GM18868 (cell line): ENCODE measurements at regions not wholly inside any gene's neighbourhood (a gene's known extent, or its start where the extent isn't known, plus 50 kb on each side); places are given as distances from the start of the nearest gene placed in this dataset.

Experiments
- ATAC-seq: cut with Tn5 transposase; IDR thresholded peaks from one replicate; pipeline ENCODE4 v1.9.1; 2021; ENCODE audit warnings: mild to moderate bottlenecking, moderate library complexity; ENCODE audit not compliant: unreplicated experiment

DNA sequence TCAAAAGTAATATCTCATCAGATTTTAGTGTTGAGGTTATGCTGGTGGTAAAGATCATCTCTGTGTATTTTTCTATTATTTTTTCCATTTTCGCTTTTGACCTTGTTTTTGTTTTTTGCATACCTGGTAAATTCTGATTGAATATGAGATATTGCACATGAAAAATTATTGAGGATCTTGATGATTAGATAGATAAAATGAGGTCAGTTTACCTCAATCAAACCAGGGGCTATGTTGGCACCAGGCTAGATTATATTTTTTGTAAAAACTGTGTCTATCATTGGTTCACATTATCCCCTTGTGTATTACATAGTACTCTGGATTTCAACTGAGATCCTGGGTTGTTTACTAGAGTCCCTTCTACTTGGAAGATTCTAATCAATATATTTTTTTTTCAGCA, 774.9 kb upstream of the ZNF608 start:
- no peak for ATAC-seq

DNA sequence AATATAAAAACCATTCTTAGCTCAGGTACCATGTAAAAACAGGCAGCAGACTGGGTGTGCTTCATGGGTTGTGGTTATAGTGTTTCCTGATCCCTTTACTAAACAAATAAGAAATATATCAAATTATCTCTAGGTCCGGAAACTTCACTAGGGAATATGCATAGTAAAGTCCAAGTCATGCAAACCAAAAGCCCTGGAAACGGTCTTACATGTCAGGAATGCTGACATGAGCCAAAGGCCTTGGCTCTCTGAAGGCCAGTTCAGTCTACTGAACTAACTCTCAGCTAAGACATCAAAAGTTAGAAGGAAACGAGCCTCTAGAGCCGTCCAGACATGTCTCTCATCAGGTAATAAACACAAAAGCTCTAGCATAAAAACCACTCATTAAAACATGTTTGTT, 778.9 kb upstream of the ZNF608 start:
- ATAC-seq = no peak

DNA sequence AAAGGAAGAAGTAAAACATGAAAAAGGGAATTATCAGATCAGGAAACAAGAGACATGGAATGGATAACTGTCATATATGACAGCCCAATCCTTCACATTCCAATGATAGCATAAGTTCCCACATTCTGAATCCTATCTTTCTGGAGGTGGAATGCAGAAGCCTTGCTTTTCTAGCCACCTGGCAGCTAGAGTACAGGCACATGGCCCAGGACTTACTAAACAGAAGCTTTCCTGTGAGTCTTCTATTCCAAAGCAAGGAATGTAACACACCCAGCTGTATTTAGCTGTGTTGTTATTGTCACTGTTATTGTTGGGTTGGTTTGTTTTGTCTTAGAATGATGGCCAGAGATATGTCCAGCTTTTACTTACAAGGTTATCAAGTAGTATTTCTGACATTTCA, 780.5 kb upstream of the ZNF608 start:
- ATAC-seq = no peak

DNA sequence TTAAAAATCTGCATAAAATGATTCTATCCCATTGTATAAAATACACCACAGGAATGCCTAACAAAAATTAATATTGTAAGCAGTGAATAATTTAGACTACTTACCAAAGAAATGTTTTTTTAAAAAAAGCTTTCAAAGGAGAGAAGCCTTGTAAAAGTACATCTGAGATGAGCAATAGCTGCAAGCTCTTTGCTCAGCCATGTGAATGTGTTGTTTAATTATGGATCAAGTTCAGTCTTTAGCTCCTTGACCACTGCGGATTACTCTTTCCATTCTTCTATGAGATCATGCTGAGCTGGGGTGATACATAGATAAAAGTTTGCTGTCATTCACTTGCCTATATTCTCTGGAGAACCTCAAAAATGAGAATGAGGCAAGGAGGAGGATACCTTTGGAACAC, 782.4 kb upstream of the ZNF608 start:
- ATAC-seq = no peak

DNA sequence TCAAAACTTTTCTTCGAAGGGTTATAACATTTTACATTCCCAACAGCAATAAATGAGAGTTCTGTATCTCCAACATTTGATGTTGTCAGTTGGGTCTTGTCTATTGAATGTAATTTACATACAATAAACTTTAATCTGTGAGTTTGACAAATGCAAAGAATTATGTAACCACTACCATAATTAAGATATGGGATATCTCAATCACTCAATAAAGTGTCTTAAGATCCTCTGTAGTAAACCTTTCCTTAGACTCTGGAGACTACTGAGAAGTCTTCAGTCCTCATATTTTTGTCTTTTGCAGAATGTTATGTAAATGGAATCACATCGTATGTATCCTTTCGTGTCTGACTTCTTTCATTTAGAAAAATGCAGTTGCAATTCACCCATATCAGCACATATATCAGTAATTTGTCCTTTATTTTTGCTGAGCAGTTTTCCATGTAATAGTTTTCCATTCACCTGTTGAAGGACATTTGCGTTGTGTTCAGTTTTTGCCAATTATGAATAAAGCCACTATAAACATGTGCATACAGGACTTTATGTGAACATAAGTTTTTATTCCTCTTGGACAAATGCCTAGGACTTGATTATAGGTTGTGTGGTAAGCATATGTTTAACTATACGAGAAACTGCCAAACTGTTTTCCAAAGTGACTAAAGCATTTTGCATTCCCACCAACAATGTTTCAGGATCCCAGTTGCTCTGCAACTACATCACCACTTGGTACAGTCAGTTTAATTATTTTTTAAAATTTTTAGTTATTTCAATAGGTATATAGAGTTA, 784.6 kb upstream of the ZNF608 start:
- no peak for ATAC-seq

DNA sequence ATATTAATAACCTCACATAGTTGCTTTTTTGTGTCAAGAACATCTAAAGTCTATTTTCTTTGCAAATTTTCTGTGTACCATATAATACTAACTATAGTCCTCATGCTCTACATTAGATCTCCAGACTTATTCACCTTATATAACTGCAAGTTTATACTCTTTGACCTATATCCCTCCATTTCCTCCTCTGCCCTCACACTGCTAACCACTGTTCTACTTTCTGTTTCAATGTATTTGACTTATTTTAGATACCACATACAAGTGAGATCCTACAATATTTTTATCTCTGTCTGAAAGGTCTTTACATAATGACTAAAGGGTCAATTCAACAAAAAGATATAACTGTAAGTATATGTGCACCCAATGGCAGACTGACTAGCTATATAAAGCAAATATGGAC, 789.7 kb upstream of the ZNF608 start:
- no peak for ATAC-seq

DNA sequence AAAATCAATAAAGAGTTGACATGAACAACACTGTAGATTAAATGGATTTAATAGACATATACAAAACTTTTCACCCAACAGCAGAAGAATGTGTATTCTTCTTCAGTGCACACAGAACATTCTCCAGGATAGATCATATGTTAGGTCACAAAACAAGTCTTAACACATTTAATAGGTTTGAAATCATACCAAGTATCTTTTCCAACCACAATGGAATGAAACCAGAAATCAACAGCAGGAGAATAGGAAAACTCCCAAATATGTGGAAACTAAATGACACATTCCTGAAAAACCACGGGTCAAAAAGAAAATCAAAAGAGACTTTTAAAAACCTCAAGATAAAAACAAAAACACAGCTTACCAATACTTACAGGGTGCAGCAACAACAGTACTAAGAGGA, 790.1 kb upstream of the ZNF608 start:
- ATAC-seq = no peak

DNA sequence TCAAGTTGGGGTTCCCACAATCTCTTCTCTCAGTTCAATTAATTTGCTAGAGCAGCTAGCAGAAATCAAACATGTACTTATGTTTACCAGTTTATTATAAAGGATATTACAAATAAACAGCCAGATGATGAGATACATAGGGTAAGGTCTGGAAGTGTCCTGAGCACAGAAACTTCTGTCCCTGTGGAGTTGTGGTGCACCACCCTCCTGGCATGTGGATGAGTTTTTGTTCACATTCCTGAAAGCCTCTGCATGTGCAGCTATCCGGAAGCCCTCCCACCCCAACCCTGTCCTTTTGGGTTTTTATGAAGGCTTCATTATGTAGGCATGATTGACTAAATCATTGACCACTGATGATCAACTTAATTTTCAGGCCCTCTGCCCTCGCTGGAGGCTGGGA, 791.2 kb upstream of the ZNF608 start:
- ATAC-seq = no peak

DNA sequence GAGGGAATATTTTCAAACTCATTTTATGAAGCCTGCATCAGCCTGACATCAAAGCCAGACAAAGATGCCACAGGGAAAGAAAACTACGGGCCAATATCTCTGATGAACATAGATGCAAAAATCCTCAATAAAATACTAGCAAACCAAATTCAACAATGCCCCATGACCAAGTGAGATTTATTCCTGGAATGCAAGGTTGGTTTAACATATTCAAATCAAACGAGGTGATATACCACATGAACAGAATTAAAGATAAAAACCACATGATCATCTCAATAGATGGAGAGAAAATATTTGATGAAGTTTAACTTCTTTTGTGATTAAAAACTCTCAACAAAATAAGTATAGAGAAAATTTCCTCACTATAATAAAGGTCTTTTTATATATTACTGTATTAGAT, 792.0 kb upstream of the ZNF608 start:
- no peak for ATAC-seq

DNA sequence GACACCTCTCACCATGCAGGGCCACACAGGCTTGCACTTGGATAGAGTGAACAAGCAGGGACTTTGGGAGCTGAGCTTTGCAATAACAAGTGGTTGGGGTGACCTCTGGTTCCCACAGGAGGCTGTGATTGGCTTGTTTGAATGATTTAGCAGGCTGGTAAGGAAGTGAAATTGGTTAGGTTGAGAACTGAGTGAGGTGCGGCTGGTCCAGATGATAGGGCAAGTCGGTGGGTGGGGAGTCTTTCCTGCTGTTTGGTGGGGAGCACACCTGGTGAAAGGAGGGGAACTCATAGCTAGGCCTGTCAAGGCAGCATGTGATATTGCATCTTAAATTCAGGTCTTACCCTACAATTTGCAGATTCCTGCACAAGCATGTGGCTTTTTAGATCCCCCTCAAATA, 794.6 kb upstream of the ZNF608 start:
- ATAC-seq = no peak

DNA sequence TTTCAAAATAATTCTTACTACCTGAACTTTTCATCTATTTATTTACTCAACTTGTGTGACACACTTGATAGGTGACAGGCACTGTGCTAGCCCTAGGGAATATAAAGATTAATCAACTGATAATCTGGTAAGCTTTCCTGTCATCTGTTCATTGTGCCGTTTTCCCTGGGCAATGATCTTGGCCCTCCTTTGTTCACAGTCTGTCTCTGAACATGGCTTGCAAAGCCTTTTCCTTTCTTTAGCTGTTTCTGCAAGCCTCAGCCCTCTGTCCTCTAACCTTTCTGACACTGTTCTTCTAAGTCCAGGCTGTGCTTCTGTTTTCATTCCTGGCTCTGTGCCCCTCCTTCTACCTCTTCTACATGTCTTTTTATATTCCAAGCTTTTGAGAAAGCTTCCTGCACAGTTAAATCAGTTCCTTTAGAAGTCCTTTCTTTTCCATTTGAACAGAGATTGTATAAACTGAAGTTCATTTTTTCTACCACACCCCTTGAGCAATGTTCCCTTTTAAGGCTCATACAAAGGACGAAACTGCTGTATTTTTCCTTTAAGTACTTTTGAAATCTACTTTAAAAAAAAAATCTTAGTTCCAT, 803.0 kb upstream of the ZNF608 start:
- no peak for ATAC-seq

DNA sequence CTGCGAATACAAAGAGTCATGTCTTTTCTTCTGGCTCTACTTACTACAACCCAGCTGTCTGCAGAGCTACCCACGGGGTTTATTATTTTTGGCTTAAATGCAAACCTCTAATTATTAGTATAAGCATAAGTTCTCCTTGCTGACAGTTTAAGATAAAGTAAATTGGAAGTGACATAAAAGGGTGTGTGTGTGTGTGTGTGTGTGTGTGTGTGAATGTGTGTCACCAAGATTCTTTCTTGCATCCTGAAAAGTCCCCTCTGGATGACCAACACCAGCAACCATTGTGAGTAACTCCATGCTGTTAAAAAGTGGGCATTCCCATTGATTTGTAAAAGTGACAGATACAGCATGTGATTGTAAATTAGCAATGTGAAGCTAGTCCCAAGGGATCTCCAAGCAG, 803.8 kb upstream of the ZNF608 start:
- no peak for ATAC-seq

DNA sequence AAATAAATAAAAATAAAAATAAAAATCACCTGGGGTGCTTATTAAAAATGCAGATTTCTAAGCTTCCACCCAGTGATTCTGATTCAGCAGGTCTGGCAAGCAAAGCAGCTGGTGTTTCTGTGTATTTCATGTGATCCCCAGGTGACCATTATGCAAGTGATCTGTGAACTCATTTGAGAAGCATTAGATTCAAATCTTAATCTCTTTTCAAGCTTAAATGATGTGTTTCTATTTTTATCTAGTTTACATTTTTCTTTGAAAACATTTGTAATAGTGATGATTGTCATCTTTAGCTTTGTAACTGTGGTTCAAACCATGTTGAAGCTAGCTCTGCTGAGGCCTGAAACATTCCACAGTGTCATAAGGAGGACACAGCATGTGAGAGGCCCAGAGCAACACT, 804.8 kb upstream of the ZNF608 start:
- no peak for ATAC-seq

DNA sequence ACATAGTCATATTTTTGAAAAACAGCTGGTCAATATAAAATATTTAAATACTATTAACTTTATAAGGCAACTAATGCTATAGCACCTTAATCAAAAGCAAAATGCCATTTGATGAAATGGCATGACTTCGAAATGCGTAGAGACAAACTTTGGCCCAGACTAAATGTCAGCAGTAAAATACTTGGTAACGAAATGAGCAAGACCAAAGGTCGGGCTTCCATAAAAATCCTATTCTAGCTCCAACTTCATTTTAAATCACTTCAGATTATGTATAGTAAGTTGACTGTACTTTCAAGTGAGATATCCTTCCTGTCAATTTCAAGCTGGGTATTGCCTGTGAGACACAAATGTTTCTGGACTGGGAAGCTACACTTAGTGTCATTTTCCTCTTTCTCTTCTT, 805.4 kb upstream of the ZNF608 start:
- ATAC-seq = no peak

DNA sequence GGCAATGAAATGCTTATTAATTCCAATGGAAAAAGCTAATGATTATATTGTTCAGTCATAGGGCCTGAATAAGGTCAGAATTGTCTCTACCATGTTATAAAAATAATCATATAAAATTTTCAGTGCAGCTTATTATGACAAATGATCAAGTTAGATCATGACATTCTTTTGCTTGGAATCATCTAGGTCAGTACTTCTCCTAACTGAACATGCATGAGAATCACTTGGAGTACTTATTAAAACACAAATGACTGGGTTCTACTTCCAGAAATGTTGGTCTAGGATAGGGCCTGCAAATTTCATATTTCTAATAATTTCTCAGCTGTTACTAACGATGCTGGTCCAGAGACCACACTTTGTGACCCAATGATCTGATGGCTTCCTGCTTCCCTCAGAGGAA, 806.0 kb upstream of the ZNF608 start:
- ATAC-seq = no peak

DNA sequence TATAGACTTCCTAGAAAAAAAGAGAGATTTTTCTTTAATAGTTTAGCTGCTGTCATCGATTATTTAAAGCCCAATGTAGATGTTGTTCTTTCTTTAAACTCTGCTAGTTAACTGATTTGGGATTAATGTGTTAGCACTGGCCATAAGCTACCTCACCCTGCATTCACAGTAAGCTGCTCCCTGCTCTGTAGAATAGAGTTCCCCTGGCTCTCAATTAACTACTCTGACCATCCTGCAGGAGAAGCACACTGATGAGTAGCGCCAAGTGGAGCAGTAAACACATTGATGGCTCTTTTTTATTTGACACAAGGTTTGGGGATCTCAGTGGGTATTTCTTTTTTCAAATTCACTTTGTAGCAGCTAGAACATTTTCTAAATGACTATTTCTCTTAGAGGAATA, 807.9 kb upstream of the ZNF608 start:
- ATAC-seq = no peak

DNA sequence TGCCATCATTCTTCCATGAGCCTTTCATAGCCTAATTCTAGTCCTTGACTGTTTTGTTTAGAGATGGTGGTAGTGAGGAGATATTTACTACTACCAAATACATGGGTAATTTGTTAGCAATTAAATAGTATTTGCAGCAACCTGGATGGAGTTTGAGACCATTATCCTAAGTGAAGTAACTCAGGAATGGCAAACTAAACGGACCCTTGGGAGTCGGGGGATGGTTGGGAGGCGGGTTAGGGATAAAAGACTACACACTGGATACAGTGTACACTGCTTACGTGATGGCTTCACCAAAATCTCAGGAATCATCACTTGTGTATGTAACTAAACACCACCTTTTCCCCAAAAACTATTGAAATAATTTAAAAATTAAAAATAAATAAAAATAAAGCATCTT, 809.2 kb upstream of the ZNF608 start:
- ATAC-seq = no peak

DNA sequence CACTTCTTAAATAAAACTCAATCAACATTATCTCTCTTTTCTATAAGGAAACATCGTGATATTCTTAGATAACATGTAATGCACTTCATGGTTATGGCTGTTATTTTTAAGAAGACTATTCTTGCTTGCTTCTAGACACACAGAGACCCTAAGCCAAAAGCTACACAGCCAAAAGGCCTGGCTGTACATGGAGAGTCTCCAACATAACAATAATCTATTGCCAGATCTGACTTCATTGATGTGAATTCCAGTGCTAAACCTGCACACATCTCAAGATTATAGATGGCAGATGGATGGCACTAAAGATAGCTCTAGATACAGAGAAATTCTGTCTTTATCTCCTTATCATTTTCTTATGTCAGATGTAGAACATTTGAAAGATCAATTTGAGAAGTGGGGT, 811.6 kb upstream of the ZNF608 start:
- ATAC-seq = no peak

DNA sequence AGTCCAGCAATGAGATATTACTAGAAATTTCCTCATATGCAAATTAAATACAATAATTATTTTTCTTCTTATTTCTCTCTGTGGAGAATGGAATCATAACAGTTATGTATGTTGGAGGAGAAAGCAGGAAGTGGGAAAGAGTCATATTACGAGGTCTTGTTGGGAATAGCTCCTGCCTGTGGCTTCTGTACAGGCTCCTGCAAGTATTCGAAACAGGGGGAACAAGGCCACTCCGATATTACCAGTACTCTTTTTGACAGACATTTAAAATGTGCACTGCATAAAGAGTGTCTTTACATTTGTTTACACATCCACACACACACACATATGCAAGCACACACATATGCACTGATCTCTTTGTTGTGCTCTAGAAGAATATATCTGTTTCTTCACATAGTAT, 812.0 kb upstream of the ZNF608 start:
- no peak for ATAC-seq

DNA sequence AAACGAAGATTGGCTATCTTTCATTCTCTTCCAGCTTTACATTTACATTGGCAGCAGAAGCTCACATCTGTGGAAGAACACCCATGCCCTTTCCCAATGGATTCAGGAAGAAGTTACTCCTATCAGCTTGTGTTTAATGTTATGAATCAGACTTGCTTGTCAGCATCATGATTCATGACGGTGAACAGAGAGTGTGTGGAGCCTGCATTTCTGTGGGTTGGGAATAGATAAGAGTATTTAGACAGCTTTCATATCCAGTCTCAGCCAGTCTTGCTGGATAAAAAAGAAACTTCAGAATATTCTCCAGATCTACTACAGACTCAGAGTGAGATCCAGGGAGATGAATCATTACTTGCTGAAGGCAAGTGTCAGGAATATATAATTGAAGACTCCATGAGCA, 812.9 kb upstream of the ZNF608 start:
- no peak for ATAC-seq

DNA sequence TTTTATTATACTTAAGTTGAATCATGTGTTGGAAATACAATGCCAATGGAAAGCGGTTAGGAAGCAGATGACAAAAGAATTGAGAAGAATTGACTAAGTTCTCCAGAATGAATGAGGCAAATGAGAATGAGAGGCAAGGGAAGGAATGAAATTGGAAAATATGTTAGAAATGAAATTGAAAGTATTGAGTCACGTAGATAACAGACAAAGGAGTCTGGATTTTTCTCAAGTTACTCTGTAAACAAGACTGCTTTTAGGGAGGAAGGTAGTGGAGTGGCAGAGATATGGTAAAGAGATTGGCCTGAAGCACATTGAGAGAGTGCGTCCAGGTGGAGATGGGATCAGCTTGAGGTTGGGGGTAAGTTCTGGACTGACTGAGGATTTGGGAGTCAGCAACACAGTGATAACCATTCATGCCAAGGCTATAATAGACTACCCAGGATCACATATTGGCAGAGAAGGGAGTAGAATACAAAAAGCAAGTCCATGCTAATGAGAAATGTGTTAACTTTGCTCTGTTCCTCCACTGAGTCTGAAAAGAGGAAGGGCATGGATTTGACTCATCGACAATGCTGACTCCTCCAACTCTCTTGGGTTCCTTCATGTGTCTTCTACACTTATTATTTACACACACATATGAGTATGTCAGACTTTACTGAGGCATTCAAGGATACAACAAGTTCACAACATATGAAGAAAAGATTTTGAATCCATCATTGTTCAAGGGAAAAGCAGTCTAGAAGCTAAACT, 814.2 kb upstream of the ZNF608 start:
- no peak for ATAC-seq

DNA sequence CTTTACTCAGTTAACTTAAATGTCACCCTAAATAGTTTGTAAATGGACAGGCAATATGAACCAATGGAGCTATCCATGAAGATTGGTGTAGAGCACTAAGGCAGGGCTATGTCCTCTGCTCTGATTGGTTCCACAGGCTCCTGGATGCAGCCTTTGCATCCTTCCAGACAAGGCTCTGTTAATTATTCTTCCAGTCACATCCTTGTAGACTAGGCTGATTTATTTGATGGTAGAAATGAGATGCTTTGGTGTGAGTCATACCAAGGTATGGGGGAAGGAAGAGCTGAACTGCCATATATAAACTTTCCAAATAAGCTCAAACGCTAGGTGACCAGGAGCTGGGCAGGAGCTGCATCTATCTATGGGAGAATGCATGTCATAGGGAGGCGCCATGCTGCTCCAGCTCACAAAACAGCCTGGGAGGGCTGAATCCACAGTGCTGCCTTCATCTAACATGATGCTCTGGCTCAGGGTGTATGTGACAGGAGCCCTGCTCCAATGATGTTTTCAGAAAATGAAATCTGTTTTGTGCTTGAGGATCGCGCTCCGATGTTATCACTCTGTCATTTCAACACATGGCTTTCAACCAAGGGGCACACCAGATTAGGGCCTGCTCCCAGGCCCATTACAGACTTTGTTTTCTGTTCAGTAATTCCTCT, 818.0 kb upstream of the ZNF608 start:
- ATAC-seq = no peak
